HG02610 (cell line): ENCODE measurements at regions not wholly inside any gene's neighbourhood (a gene's known extent, or its start where the extent isn't known, plus 50 kb on each side); places are given as distances from the start of the nearest gene placed in this dataset.

Source experiments
- ATAC-seq: cut with Tn5 transposase; IDR thresholded peaks from one replicate; pipeline ENCODE4 v1.9.1; 2021; ENCODE audit warnings: mild to moderate bottlenecking, moderate library complexity; ENCODE audit not compliant: unreplicated experiment

DNA sequence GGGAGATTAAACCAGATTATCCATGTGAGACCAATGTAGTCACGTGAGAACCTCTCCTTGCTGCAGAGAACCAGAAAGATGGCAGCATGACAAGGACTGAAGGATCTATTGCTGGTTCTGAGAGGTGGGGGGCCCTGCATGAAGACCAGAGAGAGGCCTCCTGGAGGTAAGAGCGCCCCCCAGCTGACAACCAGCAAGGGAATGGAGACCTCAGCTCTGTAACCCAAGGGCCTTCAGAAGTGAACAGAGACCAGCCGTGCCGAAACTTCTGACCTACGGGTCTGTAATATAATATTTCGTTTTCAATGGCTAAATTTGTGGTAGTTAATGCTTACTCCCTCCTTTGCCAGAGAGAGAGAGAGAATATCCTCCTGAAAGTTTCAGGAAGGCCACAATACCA is 524.1 kb upstream of the TBX3 start:
- ATAC-seq: no peak

DNA sequence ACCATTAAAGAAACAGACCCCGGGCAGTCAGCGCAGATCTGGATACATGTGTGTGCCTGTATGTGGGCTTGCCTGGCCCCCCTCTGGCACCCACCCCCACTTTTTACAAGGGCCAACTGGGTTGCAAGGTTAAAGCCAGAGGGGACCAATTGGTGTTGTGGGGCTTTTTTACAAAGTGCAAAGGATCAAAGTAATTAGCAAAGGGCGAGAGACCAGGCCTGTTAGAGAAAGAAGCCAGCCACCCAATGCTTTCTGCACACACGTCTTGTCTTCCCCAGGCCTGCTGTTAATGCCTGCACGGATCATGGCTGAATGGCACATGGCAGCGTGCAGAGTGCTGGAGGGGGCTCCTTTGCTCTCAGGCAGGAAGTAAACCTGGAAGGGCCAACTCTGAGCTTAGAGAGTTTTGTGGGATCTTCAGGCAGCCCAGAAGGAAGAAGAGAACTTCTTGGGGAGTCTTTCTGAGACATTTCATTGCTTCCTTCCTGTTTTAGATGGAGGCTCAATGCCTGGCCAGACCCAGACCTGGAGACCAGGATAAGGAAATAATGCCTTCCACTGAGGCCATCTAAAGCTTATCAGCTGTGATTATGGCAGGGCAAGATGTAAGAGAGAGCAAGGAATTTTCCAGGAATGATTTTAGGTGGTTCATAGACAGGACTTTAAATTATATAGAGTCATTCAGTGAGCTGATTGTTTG is 523.4 kb upstream of the TBX3 start:
- no peak for ATAC-seq

DNA sequence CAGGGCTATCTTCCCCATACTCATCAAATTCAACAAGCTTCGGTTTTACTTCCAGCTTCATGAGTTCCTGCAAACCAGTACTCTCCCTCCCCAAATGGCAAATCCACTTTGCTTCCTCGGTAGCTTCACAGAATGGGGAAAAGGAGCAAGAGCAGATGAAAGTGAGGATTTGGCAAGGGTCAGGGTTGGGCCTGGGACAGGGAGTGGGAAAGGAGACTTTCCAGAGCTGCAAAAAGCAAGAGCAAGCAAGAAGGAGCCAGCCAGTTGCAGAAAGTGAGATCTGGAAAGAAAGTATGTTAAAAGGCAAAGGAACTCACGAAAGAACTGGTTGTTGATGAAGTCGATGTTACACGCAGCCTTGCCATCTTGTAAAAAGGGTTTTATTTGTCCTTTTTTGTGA is 522.8 kb upstream of the TBX3 start:
- no peak for ATAC-seq

DNA sequence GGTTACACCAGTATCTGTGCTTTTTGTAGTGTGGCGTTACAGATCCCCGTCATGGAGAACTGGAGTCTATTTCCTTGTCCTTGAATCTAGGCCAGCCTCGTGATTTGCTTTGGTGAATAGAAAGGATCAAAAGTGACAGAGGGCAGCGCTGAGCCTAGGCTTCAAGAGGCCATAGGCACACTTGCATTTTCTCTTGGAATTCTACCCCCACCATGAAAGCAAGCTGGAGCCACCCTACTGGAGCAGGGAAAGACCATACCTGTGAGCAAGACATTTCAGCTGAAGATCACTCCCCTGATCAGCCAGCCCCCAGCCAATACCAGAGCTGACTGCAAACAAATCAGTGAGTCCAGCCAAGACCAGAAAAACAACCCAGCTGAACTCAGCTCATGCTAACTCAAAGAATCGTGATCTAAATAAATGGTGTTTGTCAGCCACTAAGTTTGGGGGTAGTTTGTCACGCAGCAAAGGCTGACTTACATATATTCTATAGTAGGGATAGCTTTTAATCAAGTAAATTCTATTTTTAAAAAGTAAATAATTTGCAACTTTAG is 521.9 kb upstream of the TBX3 start:
- no peak for ATAC-seq

DNA sequence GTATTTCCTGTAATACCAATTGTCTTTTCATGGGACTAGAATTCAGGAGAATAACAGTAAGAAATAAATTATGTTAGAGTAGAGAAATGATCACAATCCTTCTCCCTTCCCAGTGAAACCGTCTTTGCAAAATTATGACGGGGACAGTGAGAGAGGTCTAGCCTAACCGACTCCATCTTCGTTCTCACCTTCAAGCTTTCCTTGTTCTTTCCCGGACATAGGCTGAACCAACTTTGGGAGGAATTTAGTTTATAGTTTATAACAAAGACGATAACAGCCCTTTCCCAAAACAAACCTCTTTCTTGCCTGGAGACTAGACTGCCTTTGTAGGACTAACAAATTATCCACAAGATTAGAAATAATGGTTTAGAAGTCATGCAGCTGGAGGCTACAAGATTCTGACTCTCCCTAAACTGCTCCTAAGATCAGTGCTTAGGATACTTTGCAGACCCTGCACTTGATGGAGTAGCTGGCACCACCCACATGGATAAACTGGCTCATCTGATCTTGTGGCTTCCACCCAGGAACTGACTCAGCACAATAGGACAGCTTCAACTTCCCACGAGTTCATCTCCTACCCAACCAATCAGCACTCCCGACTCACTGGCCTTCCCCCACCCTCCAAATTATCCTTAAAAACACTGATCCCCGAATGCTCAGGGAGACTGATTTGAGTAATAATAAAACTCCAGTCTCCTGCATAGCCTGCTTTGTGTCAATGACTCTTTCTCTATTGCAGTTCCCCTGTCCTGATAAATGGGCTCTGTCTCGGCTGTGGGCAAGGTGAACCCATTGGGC is 521.2 kb upstream of the TBX3 start:
- no peak for ATAC-seq

DNA sequence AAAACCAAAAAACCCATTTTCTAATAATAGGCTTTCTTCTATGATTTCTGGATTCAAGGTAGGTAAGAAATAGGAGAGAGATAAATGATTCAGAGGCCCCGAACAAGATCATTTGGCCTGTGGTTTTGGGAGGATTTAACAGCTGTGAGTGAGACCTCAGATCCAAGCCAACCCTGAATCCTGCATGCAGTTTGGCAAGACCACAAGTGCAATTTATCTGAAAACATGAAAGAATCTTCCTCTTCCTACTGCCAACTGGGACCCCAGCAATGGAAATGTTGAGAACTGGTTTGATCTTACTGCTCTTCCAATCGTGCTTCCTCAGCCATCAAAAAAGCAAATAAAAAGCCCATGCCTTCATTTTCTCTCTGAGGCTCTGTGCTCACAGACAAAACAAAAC is 519.7 kb upstream of the TBX3 start:
- ATAC-seq: no peak

DNA sequence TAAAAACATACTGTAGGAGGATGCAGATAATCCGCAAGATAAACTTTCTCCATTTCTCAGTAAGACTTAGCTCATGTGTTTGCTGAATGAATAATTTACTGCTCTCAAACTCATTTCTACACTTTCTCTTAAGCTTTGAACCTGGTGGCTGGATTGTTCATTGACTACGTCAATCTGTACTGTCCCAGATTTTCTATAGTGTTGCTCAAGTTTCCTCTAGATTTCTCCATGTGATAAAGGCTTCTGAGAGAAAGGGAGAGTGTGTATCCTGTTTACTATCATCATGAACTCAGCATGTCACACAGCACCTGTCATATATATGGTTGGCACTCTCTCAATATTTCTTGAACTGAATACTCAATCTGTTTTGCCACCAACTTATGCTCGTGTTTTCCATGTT is 518.0 kb upstream of the TBX3 start:
- ATAC-seq: no peak

- no peak for ATAC-seq
Measured at GRCh38 chr12:115199831-115200230, 515.9 kb upstream of the TBX3 start.

GRCh38 chr12:115194857-115195256 is 510.9 kb upstream of the TBX3 start:
- no peak for ATAC-seq

DNA sequence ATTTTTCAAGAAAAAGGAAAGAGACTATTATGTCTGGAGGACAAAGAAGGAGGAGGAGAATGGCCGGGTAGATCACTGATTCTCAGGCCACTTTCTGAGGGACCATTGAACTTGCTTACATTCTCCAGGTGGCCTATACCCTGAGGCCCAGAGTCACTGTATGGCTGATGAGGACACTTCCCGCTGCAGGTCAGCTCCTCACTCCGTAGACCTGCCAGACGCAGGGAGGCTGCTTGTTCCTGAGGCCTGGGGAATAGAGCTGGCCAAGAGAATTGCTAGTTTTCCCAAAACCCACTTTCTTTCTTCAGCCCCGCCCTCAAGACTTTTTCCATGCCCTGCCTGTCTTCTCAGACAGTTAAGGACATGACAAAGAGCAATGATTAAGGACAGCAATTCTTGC is 510.5 kb upstream of the TBX3 start:
- no peak for ATAC-seq

DNA sequence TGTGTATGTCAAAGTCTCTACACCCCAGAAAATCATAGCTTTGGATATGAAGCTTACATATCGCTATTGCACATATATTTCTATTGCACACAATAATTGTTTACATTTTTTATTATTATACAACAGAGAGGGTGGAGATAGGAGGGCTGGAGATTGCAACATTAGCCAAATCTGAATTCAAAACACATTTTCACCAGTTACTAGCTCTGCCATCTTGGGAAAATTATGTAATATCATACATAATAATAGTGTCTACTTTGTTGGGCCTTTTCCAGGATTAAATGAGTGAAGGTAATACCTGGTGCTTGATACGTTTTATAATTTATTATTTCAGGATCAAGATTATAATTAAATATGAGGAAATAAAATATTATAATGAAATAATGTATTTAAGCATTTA is 507.4 kb upstream of the TBX3 start:
- no peak for ATAC-seq

- ATAC-seq: no peak
Measured at GRCh38 chr12:115190010-115190770, 506.2 kb upstream of the TBX3 start.

DNA sequence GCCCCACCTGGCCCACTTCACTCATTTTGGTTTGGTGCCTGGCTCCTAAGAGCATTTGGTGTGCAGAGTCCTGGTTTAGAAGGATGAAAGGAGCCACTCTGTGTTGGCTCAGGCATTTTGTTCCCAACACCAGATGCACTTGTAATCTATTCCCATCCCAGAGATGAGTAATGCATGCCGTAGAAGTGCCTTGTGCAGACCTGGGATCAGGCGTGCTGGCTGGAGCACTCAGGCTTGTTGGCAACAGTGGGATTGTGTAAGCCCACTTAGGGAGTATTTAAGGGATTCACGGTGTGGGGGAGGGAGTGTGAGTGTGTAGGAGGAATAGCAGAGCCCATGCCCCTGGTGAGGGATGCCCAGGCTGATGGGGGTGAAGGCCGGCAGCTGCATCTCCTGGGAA is 501.5 kb upstream of the TBX3 start:
- ATAC-seq: no peak

GRCh38 chr12:115183752-115184151 is 499.8 kb upstream of the TBX3 start:
- ATAC-seq: no peak

DNA sequence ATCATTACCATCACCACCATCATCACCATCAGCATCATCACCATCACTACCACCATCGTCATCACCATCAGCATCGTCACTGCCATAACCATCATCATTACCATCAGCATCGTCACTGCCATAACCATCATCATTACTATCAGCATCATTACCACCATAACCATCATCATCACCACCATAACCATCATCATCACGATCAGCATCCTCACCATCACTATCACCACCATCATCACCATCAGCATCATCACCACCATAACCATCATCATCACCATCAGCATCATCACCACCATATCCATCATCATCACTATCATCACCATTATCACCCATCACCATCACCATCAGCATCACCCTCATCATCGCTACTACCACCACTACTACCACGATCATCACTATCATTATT is 493.9 kb upstream of the TBX3 start:
- no peak for ATAC-seq

- ATAC-seq: no peak
Measured at GRCh38 chr12:115176741-115177400, 492.9 kb upstream of the TBX3 start.

DNA sequence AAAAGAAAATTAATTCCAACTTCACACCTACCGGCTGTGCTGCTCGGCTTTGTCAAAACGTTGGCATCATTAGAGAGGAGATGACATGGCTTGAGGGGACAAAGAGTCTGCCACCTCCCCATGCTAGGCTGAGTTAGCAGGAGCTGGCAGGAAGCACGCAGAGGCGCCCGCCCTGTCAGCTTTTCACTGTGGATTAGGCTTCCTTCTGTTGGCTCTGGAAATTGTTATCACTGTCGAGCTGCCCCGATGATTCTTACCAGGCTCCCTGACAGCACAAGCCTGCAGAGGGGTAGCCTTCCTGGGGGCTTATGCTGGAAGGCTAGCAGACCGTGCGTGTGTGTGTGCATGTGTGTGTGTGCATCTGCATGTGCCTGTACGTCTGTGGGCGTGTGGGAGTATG is 490.9 kb upstream of the TBX3 start:
- no peak for ATAC-seq

- ATAC-seq: no peak
Measured at GRCh38 chr12:115172521-115172920, 488.5 kb upstream of the TBX3 start.

DNA sequence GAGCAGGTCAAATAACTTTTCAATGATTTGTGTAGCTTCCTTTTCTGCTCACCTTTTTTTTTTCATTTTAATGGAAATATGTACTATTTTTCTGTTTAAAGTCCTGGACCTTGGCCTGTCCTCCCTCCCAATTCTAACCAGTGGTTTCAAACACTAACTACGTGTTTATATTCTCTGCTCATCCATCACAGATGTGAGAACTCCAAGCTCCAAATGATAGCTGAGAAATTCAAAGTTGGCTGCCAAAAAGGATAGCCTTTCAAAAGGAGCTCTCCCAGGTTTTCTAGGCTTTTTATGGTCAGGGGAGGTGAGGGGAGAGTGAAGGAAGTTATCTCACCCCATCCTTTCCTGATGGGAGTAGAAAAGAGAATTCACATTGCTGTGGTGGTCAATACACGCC is 486.0 kb upstream of the TBX3 start:
- no peak for ATAC-seq

DNA sequence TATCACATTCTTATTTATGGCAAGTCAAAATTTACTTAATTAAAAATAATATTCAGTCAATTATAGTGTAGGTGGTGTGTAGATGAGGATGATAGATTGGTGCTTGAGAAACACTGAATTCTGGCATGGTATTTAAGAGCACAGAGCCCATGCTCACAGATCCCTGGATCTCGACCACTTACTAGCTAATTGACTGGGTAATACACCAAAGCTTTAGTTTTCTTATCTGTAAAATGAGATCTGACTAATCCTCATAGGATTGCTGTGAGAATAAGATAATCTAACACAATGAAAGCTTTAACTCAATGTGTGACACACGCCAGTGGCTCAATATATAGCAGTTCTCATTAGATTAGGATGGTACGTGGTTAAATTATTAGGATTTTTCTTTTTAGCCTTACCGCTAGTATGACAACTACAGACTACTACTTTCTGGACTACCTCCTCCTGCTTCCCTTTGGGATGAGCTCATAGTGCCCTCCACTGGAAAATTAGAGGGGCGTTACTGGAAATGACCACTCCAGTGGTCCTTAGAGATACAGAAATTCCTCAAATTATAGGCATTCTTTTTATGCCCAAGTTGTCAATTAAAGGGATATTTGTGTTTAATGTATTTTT is 482.8 kb upstream of the TBX3 start:
- ATAC-seq: no peak

- no peak for ATAC-seq
Measured at GRCh38 chr12:115163710-115164109, 479.7 kb upstream of the TBX3 start.
